ENCODE measurements at regions not wholly inside any gene's neighbourhood (a gene's known extent, or its start where the extent isn't known, plus 50 kb on each side); places are given as distances from the start of the nearest gene placed in this dataset.
"Not testable (repeated sequence)": the region's sequence is repeated elsewhere in the genome, so short reads cannot be mapped to it uniquely, and the experiment has no call there.

- no peak for DNase-seq
- H3K9me3 ChIP-seq: no peaks in the 10 kb centered on the region
- H3K4me1 ChIP-seq: no peaks in the 10 kb centered on the region
- no peaks in the 10 kb centered on the region for H3K27me3 ChIP-seq
- no peak for TF ChIP-seq CTCF (IDR thresholded peaks at IDR 0.05)
- H3K36me3 ChIP-seq: no peaks in the 10 kb centered on the region
- no peak overlapping the region for H3K9ac ChIP-seq (ENCODE audit: low read depth in 2 of 2, low read length in 2 of 2)
- no peak overlapping the region for H3K27ac ChIP-seq
- no peak overlapping the region for H3K4me3 ChIP-seq
- intact Hi-C loops (cut with DNase I): no loop called here
Observed at GRCh38 chr1:184183919-184184318, 132.4 kb downstream of the TSEN15 start.

- intact Hi-C loops (cut with DNase I); DNase-seq; H3K9me3 ChIP-seq: not testable (repeated sequence)
Observed at GRCh38 chr1:184184614-184185013, 133.1 kb downstream of the TSEN15 start.

GRCh38 chr1:184185347-184185746 lies 133.8 kb downstream of the TSEN15 start:
- H3K27me3 ChIP-seq: peaks cover 1% of the 10 kb centered on the region
- intact Hi-C loops (cut with DNase I): no loop called here
- H3K4me3 ChIP-seq: no peak overlapping the region
- H3K27ac ChIP-seq: no peak overlapping the region
- TF ChIP-seq CTCF (IDR thresholded peaks at IDR 0.05): no peak
- no peak for DNase-seq
- no peak overlapping the region for H3K9ac ChIP-seq (ENCODE audit: low read depth in 2 of 2, low read length in 2 of 2)
- H3K9me3 ChIP-seq: no peaks in the 10 kb centered on the region
- no peaks in the 10 kb centered on the region for H3K4me1 ChIP-seq
- H3K36me3 ChIP-seq: no peaks in the 10 kb centered on the region

More at GRCh38 chr1:184184614-184185013, 133.1 kb downstream of the TSEN15 start:
- H3K27me3 ChIP-seq; H3K9ac ChIP-seq (ENCODE audit: low read depth in 2 of 2, low read length in 2 of 2); H3K36me3 ChIP-seq; H3K27ac ChIP-seq; H3K4me3 ChIP-seq; H3K4me1 ChIP-seq: not testable (repeated sequence)

GRCh38 chr1:184186167-184186566 lies 134.6 kb downstream of the TSEN15 start:
- intact Hi-C loops (cut with DNase I): no loop called here
- Histone ChIP-seq H3K27ac (no peak overlapping the region), H3K9me3 (no peaks in the 10 kb centered on the region), H3K4me1 (no peaks in the 10 kb centered on the region), H3K4me3 (no peak overlapping the region), H3K9ac (ENCODE audit: low read depth in 2 of 2, low read length in 2 of 2) (no peak overlapping the region), H3K36me3 (no peaks in the 10 kb centered on the region), H3K27me3 (peaks cover 4% of the 10 kb centered on the region)
- no peak for DNase-seq
- TF ChIP-seq CTCF (IDR thresholded peaks at IDR 0.05): no peak

- no peaks in the 10 kb centered on the region for H3K9me3 ChIP-seq
- no peak for TF ChIP-seq CTCF (IDR thresholded peaks at IDR 0.05)
- H3K4me1 ChIP-seq: no peaks in the 10 kb centered on the region
- H3K27me3 ChIP-seq: peaks cover 4% of the 10 kb centered on the region
- intact Hi-C loops (cut with DNase I): no loop called here
- no peak overlapping the region for H3K4me3 ChIP-seq
- DNase-seq: no peak
- no peak overlapping the region for H3K9ac ChIP-seq (ENCODE audit: low read depth in 2 of 2, low read length in 2 of 2)
- no peaks in the 10 kb centered on the region for H3K36me3 ChIP-seq
- no peak overlapping the region for H3K27ac ChIP-seq
Observed at GRCh38 chr1:184187097-184187496, 135.6 kb downstream of the TSEN15 start.

- H3K9me3 ChIP-seq: no peaks in the 10 kb centered on the region
- H3K4me1 ChIP-seq: no peaks in the 10 kb centered on the region
- H3K9ac ChIP-seq (ENCODE audit: low read depth in 2 of 2, low read length in 2 of 2): no peak overlapping the region
- intact Hi-C loops (cut with DNase I): no loop called here
- no peak overlapping the region for H3K4me3 ChIP-seq
- peaks cover 4% of the 10 kb centered on the region for H3K27me3 ChIP-seq
- H3K27ac ChIP-seq: no peak overlapping the region
- no peak for DNase-seq
- TF ChIP-seq CTCF (IDR thresholded peaks at IDR 0.05): no peak
- no peaks in the 10 kb centered on the region for H3K36me3 ChIP-seq
Observed at GRCh38 chr1:184188037-184188436, 136.5 kb downstream of the TSEN15 start.

Data from colonic mucosa (tissue), 4 donors.